B cell (primary cell): ENCODE measurements at regions not wholly inside any gene's neighbourhood (a gene's known extent, or its start where the extent isn't known, plus 50 kb on each side); places are given as distances from the start of the nearest gene placed in this dataset.

Experiments
- ATAC-seq: fragments of 200-7000 bp; cut with Tn5 transposase; one replicate; pipeline ENCODE4 v1.10.0; 2021; ENCODE audit warnings: low read depth, mild to moderate bottlenecking, moderate number of reproducible peaks, moderate library complexity
- CTCF ChIA-PET: fragments of 350-600 bp; sonication (Branson Sonifier 250); formaldehyde crosslinking; loops from one replicate; lab custom pipeline; 2021; ENCODE audit warnings: antibody characterized with exemption, inconsistent platforms; lab: Charles Lee
- POLR2A ChIA-PET: fragments of 350-600 bp; sonication (Branson Sonifier 250); formaldehyde crosslinking; loops from one replicate; lab custom pipeline; 2021; ENCODE audit warnings: antibody characterized with exemption; lab: Charles Lee
- DNase-seq: peaks from one replicate; pipeline ENCODE4 v3.0.0; 2013
- H2AFZ ChIP-seq: 2 replicates; pipeline ENCODE4 v1.6.1; 2012; ENCODE audit warnings: mild to moderate bottlenecking, low read depth, low read length; ENCODE audit not compliant: insufficient read depth, poor library complexity, severe bottlenecking
- H3K27ac ChIP-seq, 2 donors: 1 replicate in 1 of 2; 2 replicates in 1 of 2; pipeline ENCODE4 v1.5.1; 2012 to 2013; ENCODE audit warnings: low read length in 2 of 2, mild to moderate bottlenecking in 2 of 2, moderate library complexity in 1 of 2
- H3K27me3 ChIP-seq, 4 experiments: fragments of 200-600 bp in 1 of 4; sonication (generic) in 1 of 4; replicated peaks in 1 of 4; 1 replicate in 2 of 4; 2 replicates in 2 of 4; pipeline versions ENCODE4 v1.6.1 to v1.7.0; 2013 to 2016; ENCODE audit warnings: low read length in 3 of 4, mild to moderate bottlenecking in 2 of 4, mixed read lengths in 1 of 4, moderate library complexity in 1 of 4; ENCODE audit not compliant: insufficient read depth in 4 of 4, control insufficient read depth in 3 of 4; ENCODE audit errors: control extremely low read depth in 1 of 4
- H3K36me3 ChIP-seq, 2 experiments: replicated peaks in 1 of 2; 1 replicate in 1 of 2; 2 replicates in 1 of 2; pipeline versions ENCODE4 v1.6.1 to v1.7.1; 2013; ENCODE audit warnings: low read length in 1 of 2; ENCODE audit not compliant: insufficient read depth in 2 of 2, control insufficient read depth in 1 of 2; ENCODE audit errors: control extremely low read depth in 1 of 2, extremely low read depth in 1 of 2
- H3K4me1 ChIP-seq, 2 donors: fragments of 200-600 bp in 1 of 2; sonication (generic) in 1 of 2; 1 replicate in 1 of 2; 2 replicates in 1 of 2; pipeline versions ENCODE4 v1.5.1 to v1.6.1; 2013 to 2017; ENCODE audit warnings: low read length in 2 of 2; ENCODE audit not compliant: control insufficient read depth in 2 of 2, insufficient read depth in 2 of 2
- H3K4me2 ChIP-seq: replicated peaks from 2 replicates; pipeline ENCODE3; 2012; ENCODE audit warnings: mild to moderate bottlenecking, low read depth, low read length; ENCODE audit not compliant: poor library complexity, severe bottlenecking
- H3K4me3 ChIP-seq, 5 experiments: fragments of 200-600 bp in 1 of 5; sonication (generic) in 1 of 5; 1 replicate in 3 of 5; 2 replicates in 2 of 5; pipeline versions ENCODE4 v1.5.1 to v1.7.0; 2011 to 2016; ENCODE audit warnings: low read length in 4 of 5, mild to moderate bottlenecking in 4 of 5, low read depth in 2 of 5, control low read depth in 1 of 5, moderate library complexity in 1 of 5; ENCODE audit not compliant: insufficient read depth in 1 of 5; ENCODE audit errors: control extremely low read depth in 1 of 5, extremely low read depth in 1 of 5
- H3K79me2 ChIP-seq: fragments of 200-600 bp; sonication (generic); one replicate; pipeline ENCODE4 v1.6.0; 2016; ENCODE audit warnings: low read length; ENCODE audit not compliant: control insufficient read depth, insufficient read depth
- H3K9ac ChIP-seq: fragments of 200-600 bp; sonication (generic); 2 replicates; pipeline ENCODE4 v1.6.1; 2017; ENCODE audit warnings: mild to moderate bottlenecking, low read length, moderate library complexity
- H3K9me3 ChIP-seq, 3 donors: one replicate each; pipeline versions ENCODE4 v1.6.1 to v1.7.1; 2013; ENCODE audit warnings: low read length in 2 of 3; ENCODE audit not compliant: control insufficient read depth in 2 of 3, insufficient read depth in 1 of 3; ENCODE audit errors: control extremely low read depth in 1 of 3
- H4K20me1 ChIP-seq: 2 replicates; pipeline ENCODE4 v1.6.0; 2012; ENCODE audit warnings: mild to moderate bottlenecking, low read length; ENCODE audit not compliant: insufficient read depth, control insufficient read depth, poor library complexity, severe bottlenecking
- H3K27ac Mint-ChIP-seq: one replicate; pipeline ENCODE4 v1.8.0; 2021; ENCODE audit warnings: mixed read lengths
- H3K27me3 Mint-ChIP-seq: one replicate; pipeline ENCODE4 v1.8.0; 2021; ENCODE audit warnings: mixed read lengths
- H3K4me1 Mint-ChIP-seq: one replicate; pipeline ENCODE4 v1.8.0; 2021; ENCODE audit warnings: mixed read lengths
- H3K4me3 Mint-ChIP-seq: one replicate; pipeline ENCODE4 v1.8.0; 2021; ENCODE audit warnings: mixed read lengths
- H3K9me3 Mint-ChIP-seq: one replicate; pipeline ENCODE4 v1.8.0; 2022; ENCODE audit warnings: mixed read lengths; ENCODE audit not compliant: insufficient read depth
- CTCF ChIP-seq: fragments of 200-600 bp; IDR thresholded peaks from one replicate; pipeline ENCODE4 v1.8.0; 2022; ENCODE audit warnings: antibody characterized with exemption, mild to moderate bottlenecking
- EZH2 ChIP-seq: IDR thresholded peaks from 2 replicates; pipeline ENCODE4 v1.6.1; 2012; ENCODE audit warnings: borderline replicate concordance, low read depth, mild to moderate bottlenecking, moderate library complexity, low read length; ENCODE audit not compliant: insufficient read depth, poor library complexity, severe bottlenecking
- WGBS: methylation state at CpG from one replicate; pipeline ENCODE4 v1.1.5; 2013; ENCODE audit warnings: missing lambda C conversion rate; ENCODE audit not compliant: insufficient coverage; 5-methylcytosine and 5-hydroxymethylcytosine counted together
- intact Hi-C: fragments of 100-400 bp; cut with micrococcal nuclease; formaldehyde crosslinking; loops from one replicate; pipeline ENCODE4 v1.10.0; 2022

- WGBS = 0% methylated on average over 4 of the region's 6 CpGs
- Histone ChIP-seq H3K79me2 (no peaks in the 10 kb centered on the region), H2AFZ (no peak overlapping the region), H3K9ac (no peak overlapping the region), H4K20me1 (no peaks in the 10 kb centered on the region), H3K4me1 (no peaks in the 10 kb centered on the region), H3K27ac (no peak overlapping the region), H3K4me2 (no peak overlapping the region), H3K9me3 (no peaks in the 10 kb centered on the region), H3K36me3 (no peaks in the 10 kb centered on the region), H3K27me3 (no peaks in the 10 kb centered on the region), H3K4me3 (no peak overlapping the region)
- ATAC-seq = no peak
- no peaks in the 10 kb centered on the region for H3K9me3 Mint-ChIP-seq
- ChIA-PET POLR2A (no interaction called here), CTCF (no interaction called here)
- TF ChIP-seq CTCF (no peak), EZH2 (no peak)
- H3K4me3 Mint-ChIP-seq = no peak overlapping the region
- no peaks in the 10 kb centered on the region for H3K27me3 Mint-ChIP-seq
- no peaks in the 10 kb centered on the region for H3K4me1 Mint-ChIP-seq
- no peak for DNase-seq
- H3K27ac Mint-ChIP-seq = no peak overlapping the region
- intact Hi-C loops = no loop called here
These were observed 209.3 kb upstream of the SOX11 start for GRCh38 chr2:5482929-5483331.

DNA sequence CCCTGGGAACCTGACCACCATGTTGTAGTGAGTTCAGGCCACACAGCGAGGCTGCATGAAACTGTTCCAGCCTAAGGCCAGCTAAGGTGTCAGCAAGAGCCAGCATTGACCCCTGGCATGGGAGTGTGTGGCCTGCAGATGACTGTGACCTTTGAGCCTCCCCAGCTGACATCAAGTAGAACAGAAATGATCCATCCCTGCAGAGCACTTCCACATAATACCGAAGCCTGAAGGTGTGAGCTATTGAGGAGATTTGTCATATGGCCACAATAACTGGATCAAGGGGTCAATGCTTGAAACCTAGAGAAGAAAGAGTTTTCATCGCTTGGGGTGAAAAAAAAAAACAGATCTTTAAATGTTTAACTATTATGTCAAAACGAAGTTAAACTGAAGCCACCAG, 207.3 kb upstream of the SOX11 start:
- DNase-seq = no peak
- H3K79me2 ChIP-seq = no peaks in the 10 kb centered on the region
- H3K4me1 ChIP-seq = no peaks in the 10 kb centered on the region
- Mint-ChIP-seq H3K27me3 (no peaks in the 10 kb centered on the region), H3K27ac (no peak overlapping the region), H3K4me3 (no peak overlapping the region), H3K9me3 (no peaks in the 10 kb centered on the region), H3K4me1 (no peaks in the 10 kb centered on the region)
- no peaks in the 10 kb centered on the region for H3K9me3 ChIP-seq
- ChIA-PET POLR2A (no interaction called here), CTCF (no interaction called here)
- TF ChIP-seq EZH2 (no peak), CTCF (no peak)
- intact Hi-C loops = no loop called here
- no peaks in the 10 kb centered on the region for H3K27me3 ChIP-seq
- no peak overlapping the region for H2AFZ ChIP-seq
- no peak overlapping the region for H3K9ac ChIP-seq
- no peak for ATAC-seq
- H4K20me1 ChIP-seq = no peaks in the 10 kb centered on the region
- WGBS = 63% methylated on average over 2 of the region's 4 CpGs
- H3K4me2 ChIP-seq = no peak overlapping the region
- no peak overlapping the region for H3K4me3 ChIP-seq
- no peaks in the 10 kb centered on the region for H3K36me3 ChIP-seq
- no peak overlapping the region for H3K27ac ChIP-seq
